ENCODE measurements at regions not wholly inside any gene's neighbourhood (a gene's known extent, or its start where the extent isn't known, plus 50 kb on each side); places are given as distances from the start of the nearest gene placed in this dataset.
"Not testable (repeated sequence)": the region's sequence is repeated elsewhere in the genome, so short reads cannot be mapped to it uniquely, and the experiment has no call there.

GRCh38 chr16:64679976-64680690 is 441.7 kb downstream of the CDH11 start:
- Histone ChIP-seq H3K27me3 (no peaks in the 10 kb centered on the region), H3K9ac (no peak overlapping the region), H4K20me1 (no peaks in the 10 kb centered on the region), H3K4me2 (no peak overlapping the region), H3K4me3 (no peak overlapping the region), H3K36me3 (no peaks in the 10 kb centered on the region), H3K27ac (no peak overlapping the region), H3K4me1 (no peaks in the 10 kb centered on the region), H3K9me3 (peaks cover 6% of the 10 kb centered on the region; the same call in 1 of the 2 replicates)
- no peak for TF ChIP-seq Cebpa-rat (IDR thresholded peaks at IDR 0.05)

- no peak overlapping the region for H3K9ac ChIP-seq
- no peak overlapping the region for H3K4me3 ChIP-seq
- no peaks in the 10 kb centered on the region for H3K9me3 ChIP-seq
- H3K27ac ChIP-seq, result no peak overlapping the region
- no peaks in the 10 kb centered on the region for H4K20me1 ChIP-seq
- H3K36me3 ChIP-seq, result no peaks in the 10 kb centered on the region
- H3K4me1 ChIP-seq, result no peaks in the 10 kb centered on the region
- H3K4me2 ChIP-seq, result no peak overlapping the region
- TF ChIP-seq Cebpa-rat (IDR thresholded peaks at IDR 0.05), result no peak
- no peaks in the 10 kb centered on the region for H3K27me3 ChIP-seq
Measured at GRCh38 chr16:64669573-64669972, 452.3 kb downstream of the CDH11 start.

GRCh38 chr16:64667334-64667877 is 454.5 kb downstream of the CDH11 start:
- Histone ChIP-seq H3K4me3 (no peak overlapping the region), H3K36me3 (no peaks in the 10 kb centered on the region), H3K27me3 (no peaks in the 10 kb centered on the region), H3K9me3 (no peaks in the 10 kb centered on the region), H4K20me1 (no peaks in the 10 kb centered on the region), H3K9ac (no peak overlapping the region), H3K4me1 (no peaks in the 10 kb centered on the region), H3K4me2 (no peak overlapping the region), H3K27ac (no peak overlapping the region)
- no peak for TF ChIP-seq Cebpa-rat (IDR thresholded peaks at IDR 0.05)

- not testable (repeated sequence) for H3K9ac ChIP-seq, H4K20me1 ChIP-seq, H3K27me3 ChIP-seq, H3K36me3 ChIP-seq, H3K4me3 ChIP-seq, H3K9me3 ChIP-seq, H3K4me2 ChIP-seq, H3K27ac ChIP-seq, H3K4me1 ChIP-seq
Measured at GRCh38 chr16:64662312-64662711, 459.6 kb downstream of the CDH11 start.

- Histone ChIP-seq H3K9ac (no peak overlapping the region), H3K36me3 (no peaks in the 10 kb centered on the region), H3K4me3 (no peak overlapping the region), H3K4me2 (no peak overlapping the region), H4K20me1 (no peaks in the 10 kb centered on the region), H3K27ac (no peak overlapping the region), H3K27me3 (no peaks in the 10 kb centered on the region), H3K9me3 (no peaks in the 10 kb centered on the region), H3K4me1 (no peaks in the 10 kb centered on the region)
- no peak for TF ChIP-seq Cebpa-rat (IDR thresholded peaks at IDR 0.05)
Measured at GRCh38 chr16:64659866-64660265, 462.0 kb downstream of the CDH11 start.

GRCh38 chr16:64657316-64658011 is 464.4 kb downstream of the CDH11 start:
- H3K4me3 ChIP-seq, result no peak overlapping the region
- TF ChIP-seq Cebpa-rat (IDR thresholded peaks at IDR 0.05), result no peak
- no peak overlapping the region for H3K4me2 ChIP-seq
- no peaks in the 10 kb centered on the region for H3K27me3 ChIP-seq
- no peaks in the 10 kb centered on the region for H3K4me1 ChIP-seq
- no peaks in the 10 kb centered on the region for H3K9me3 ChIP-seq
- H3K27ac ChIP-seq, result no peak overlapping the region
- H3K9ac ChIP-seq, result no peak overlapping the region
- H4K20me1 ChIP-seq, result no peaks in the 10 kb centered on the region
- no peaks in the 10 kb centered on the region for H3K36me3 ChIP-seq

GRCh38 chr16:64656471-64656870 is 465.4 kb downstream of the CDH11 start:
- Histone ChIP-seq H3K27me3 (no peaks in the 10 kb centered on the region), H3K4me1 (no peaks in the 10 kb centered on the region), H3K4me2 (no peak overlapping the region), H3K27ac (no peak overlapping the region), H4K20me1 (no peaks in the 10 kb centered on the region), H3K9me3 (no peaks in the 10 kb centered on the region), H3K4me3 (no peak overlapping the region), H3K36me3 (no peaks in the 10 kb centered on the region), H3K9ac (no peak overlapping the region)
- no peak for TF ChIP-seq Cebpa-rat (IDR thresholded peaks at IDR 0.05)

GRCh38 chr16:64654178-64654577 is 467.7 kb downstream of the CDH11 start:
- H3K36me3 ChIP-seq, result no peaks in the 10 kb centered on the region
- H3K4me2 ChIP-seq, result no peak overlapping the region
- H3K9me3 ChIP-seq, result peaks cover 5% of the 10 kb centered on the region; the same call in 1 of the 2 replicates
- H3K27ac ChIP-seq, result no peak overlapping the region
- no peaks in the 10 kb centered on the region for H4K20me1 ChIP-seq
- H3K4me1 ChIP-seq, result no peaks in the 10 kb centered on the region
- no peak overlapping the region for H3K9ac ChIP-seq
- H3K4me3 ChIP-seq, result no peak overlapping the region
- TF ChIP-seq Cebpa-rat (IDR thresholded peaks at IDR 0.05), result no peak
- no peaks in the 10 kb centered on the region for H3K27me3 ChIP-seq

GRCh38 chr16:64648282-64648681 is 473.6 kb downstream of the CDH11 start:
- Histone ChIP-seq H3K27ac (no peak overlapping the region), H3K9ac (no peak overlapping the region), H3K9me3 (peaks cover 5% of the 10 kb centered on the region; the same call in 1 of the 2 replicates), H3K4me2 (no peak overlapping the region), H4K20me1 (no peaks in the 10 kb centered on the region), H3K4me1 (no peaks in the 10 kb centered on the region), H3K4me3 (no peak overlapping the region), H3K27me3 (no peaks in the 10 kb centered on the region), H3K36me3 (no peaks in the 10 kb centered on the region)
- no peak for TF ChIP-seq Cebpa-rat (IDR thresholded peaks at IDR 0.05)

GRCh38 chr16:64641343-64641742 is 480.5 kb downstream of the CDH11 start:
- TF ChIP-seq Cebpa-rat (IDR thresholded peaks at IDR 0.05), result no peak
- Histone ChIP-seq H3K9me3 (no peaks in the 10 kb centered on the region), H3K9ac (no peak overlapping the region), H3K4me2 (no peak overlapping the region), H4K20me1 (no peaks in the 10 kb centered on the region), H3K27ac (no peak overlapping the region), H3K4me3 (no peak overlapping the region), H3K36me3 (no peaks in the 10 kb centered on the region), H3K27me3 (no peaks in the 10 kb centered on the region), H3K4me1 (no peaks in the 10 kb centered on the region)

All from BLaER1 (cell line).